ENCODE measurements at regions not wholly inside any gene's neighbourhood (a gene's known extent, or its start where the extent isn't known, plus 50 kb on each side); places are given as distances from the start of the nearest gene placed in this dataset.

DNA sequence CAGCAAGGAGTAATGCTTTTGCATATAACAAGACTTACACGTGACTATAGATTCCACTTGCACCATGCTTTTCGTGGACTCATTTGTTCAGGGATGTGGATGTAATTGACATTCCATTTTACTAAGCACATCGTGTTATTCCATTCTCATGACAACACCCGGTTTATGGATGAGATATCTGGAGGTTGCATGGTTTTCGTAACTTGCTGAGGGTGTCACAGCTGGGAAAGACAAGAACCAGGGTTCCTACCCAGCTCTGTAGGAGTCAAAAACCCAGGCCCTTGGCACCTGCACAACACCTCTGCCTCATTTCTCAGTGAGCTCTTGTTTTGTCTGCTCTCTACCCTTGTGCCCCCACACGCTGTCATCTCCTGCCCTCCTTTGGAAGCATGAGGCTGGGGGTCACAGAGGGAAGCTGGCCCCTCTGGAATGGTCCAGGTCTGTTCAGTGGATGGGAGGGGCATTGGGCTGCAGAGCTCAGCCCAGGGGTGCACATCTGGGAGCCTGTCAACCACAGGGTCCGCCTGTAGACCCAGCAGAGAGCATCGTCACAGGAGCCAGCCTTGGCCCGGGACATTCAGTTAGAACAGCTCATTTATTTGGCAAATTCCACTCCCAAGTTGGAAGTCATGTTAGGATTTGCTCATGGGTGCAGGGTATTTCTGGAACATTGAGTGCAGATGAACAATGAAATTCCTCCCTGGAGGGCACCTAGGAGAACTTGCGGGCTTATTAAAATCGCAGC is 120.1 kb upstream of the TWIST2 start:
- Histone ChIP-seq H3K9me3 (ENCODE audit: control insufficient read depth in 4 of 4, low read length in 3 of 4) (peaks cover 0 to 3% (median 2%) of the 10 kb centered on the region in 4 donors), H3K27me3 (ENCODE audit: control insufficient read depth in 4 of 4, insufficient read depth in 4 of 4, low read length in 3 of 4) (no peaks in the 10 kb centered on the region), H3K36me3 (ENCODE audit: control insufficient read depth in 4 of 4, insufficient read depth in 3 of 4, low read depth in 1 of 4, low read length in 3 of 4) (no peaks in the 10 kb centered on the region), H3K9ac (ENCODE audit: low read depth in 1 of 2, low read length in 2 of 2) (no peak overlapping the region), H3K4me1 (ENCODE audit: control insufficient read depth in 4 of 4, insufficient read depth in 4 of 4, low read length in 3 of 4) (no peaks in the 10 kb centered on the region), H3K27ac (ENCODE audit: low read depth in 1 of 2, low read length in 2 of 2) (no peak overlapping the region), H3K4me3 (ENCODE audit: low read depth in 1 of 3, low read length in 3 of 3) (no peak overlapping the region)
- no peak for TF ChIP-seq SP1 (IDR thresholded peaks at IDR 0.05)
- TF ChIP-seq TAF1 (conservative IDR thresholded peaks at IDR 0.05), result no peak
- TF ChIP-seq, protein P1, sequence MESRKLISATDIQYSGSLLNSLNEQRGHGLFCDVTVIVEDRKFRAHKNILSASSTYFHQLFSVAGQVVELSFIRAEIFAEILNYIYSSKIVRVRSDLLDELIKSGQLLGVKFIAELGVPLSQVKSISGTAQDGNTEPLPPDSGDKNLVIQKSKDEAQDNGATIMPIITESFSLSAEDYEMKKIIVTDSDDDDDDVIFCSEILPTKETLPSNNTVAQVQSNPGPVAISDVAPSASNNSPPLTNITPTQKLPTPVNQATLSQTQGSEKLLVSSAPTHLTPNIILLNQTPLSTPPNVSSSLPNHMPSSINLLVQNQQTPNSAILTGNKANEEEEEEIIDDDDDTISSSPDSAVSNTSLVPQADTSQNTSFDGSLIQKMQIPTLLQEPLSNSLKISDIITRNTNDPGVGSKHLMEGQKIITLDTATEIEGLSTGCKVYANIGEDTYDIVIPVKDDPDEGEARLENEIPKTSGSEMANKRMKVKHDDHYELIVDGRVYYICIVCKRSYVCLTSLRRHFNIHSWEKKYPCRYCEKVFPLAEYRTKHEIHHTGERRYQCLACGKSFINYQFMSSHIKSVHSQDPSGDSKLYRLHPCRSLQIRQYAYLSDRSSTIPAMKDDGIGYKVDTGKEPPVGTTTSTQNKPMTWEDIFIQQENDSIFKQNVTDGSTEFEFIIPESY (IDR thresholded peaks at IDR 0.05), result no peak
- no peak for TF ChIP-seq RXRA (IDR thresholded peaks at IDR 0.05)
- no peak for TF ChIP-seq YY1 (IDR thresholded peaks at IDR 0.05)
- 80% methylated on average over 11 of the region's 11 CpGs for WGBS
- DNase-seq (ENCODE audit: low spot score), result no peak

DNA sequence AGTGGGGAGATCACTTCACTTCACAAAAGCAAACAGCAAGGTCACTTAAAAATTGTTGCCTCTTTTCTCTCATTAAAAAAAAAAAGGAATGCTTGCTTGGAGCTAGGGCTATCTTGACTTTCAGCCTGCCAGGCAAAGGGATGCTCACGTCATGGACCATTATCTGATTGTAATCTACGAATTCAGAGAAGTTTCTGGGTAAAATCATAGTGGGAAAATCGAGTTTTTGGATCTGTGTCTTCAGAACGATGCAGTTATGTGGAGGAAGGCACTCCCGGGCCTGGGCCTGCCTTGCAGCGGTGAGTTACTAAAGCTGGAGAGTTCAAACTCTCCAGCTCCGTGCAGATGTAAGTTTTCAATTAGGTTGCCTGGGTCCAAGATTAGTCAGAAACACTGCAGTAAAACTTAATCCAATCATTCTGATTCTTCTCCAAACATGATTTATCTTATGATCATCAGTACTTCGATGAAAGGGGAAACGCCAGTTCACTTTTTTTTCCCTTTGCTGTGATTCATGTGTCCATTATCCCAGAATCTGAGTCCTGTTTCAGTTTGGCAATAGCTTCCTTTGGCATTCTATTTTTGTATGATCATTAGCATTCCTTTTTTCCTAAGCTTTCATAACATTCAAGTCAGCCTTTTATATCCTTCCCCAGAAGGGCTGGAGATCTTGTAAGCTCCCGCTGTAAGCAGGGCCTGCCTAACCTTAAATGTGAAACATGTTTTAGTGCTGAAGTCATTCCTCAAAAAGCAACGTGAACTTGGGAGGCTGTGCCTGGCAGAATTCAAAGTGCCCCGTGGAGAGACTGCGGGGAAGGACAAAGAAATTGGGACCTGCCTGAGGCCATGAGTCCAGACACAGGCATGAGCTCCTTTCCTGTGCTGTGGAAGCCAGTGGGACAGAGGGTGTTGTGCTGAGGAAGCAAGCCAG is 119.3 kb upstream of the TWIST2 start:
- H3K36me3 ChIP-seq (ENCODE audit: control insufficient read depth in 4 of 4, insufficient read depth in 3 of 4, low read depth in 1 of 4, low read length in 3 of 4), result no peaks in the 10 kb centered on the region
- DNase-seq (ENCODE audit: low spot score), result no peak
- no peak overlapping the region for H3K9ac ChIP-seq (ENCODE audit: low read depth in 1 of 2, low read length in 2 of 2)
- H3K27me3 ChIP-seq (ENCODE audit: control insufficient read depth in 4 of 4, insufficient read depth in 4 of 4, low read length in 3 of 4), result no peaks in the 10 kb centered on the region
- no peak for TF ChIP-seq NR2F2 (IDR thresholded peaks at IDR 0.05)
- no peak for TF ChIP-seq YY1 (IDR thresholded peaks at IDR 0.05)
- TF ChIP-seq, protein P2, sequence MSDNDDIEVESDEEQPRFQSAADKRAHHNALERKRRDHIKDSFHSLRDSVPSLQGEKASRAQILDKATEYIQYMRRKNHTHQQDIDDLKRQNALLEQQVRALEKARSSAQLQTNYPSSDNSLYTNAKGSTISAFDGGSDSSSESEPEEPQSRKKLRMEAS (IDR thresholded peaks at IDR 0.05), result no peak
- H3K4me1 ChIP-seq (ENCODE audit: control insufficient read depth in 4 of 4, insufficient read depth in 4 of 4, low read length in 3 of 4), result no peaks in the 10 kb centered on the region
- peaks cover 0 to 3% (median 2%) of the 10 kb centered on the region in 4 donors for H3K9me3 ChIP-seq (ENCODE audit: control insufficient read depth in 4 of 4, low read length in 3 of 4)
- H3K4me3 ChIP-seq (ENCODE audit: low read depth in 1 of 3, low read length in 3 of 3), result no peak overlapping the region
- H3K27ac ChIP-seq (ENCODE audit: low read depth in 1 of 2, low read length in 2 of 2), result peak overlapping the region in 1 of 2 donors; percentile 26
- WGBS, result 66% methylated on average over 13 of the region's 13 CpGs

DNA sequence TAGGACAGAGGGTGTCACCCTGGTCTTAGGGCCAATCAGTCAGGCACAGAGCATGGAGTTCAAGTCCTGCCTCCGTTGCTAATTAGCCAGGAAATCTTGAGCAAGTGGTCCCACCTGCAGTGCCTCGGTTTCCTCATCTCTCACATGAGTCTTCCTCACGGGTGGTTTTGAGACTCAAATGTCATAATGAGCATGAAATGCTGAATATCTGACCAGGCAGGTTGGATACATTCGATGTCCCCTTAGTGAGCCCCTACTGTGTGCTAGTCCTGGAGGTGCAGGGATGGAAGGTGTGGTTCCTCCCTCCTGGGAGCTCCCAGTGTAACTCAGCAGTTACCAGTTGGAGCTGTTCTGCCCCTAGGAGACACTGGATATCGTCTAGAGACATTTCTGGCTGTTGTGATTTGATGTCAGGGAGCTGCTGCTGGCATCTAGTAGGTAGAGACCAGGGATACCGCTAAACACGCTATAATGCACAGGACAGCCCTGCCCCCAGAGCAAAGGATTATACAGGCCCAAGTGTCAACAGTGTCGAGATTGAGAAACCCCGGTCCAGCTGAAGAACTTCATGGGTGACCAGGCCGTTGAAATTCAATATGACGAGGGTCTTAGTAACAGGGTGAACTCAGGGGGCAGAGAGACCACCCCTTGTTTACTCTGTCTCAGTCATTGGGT is 118.5 kb upstream of the TWIST2 start:
- H3K9me3 ChIP-seq (ENCODE audit: control insufficient read depth in 4 of 4, low read length in 3 of 4), result peaks cover 0 to 3% (median 2%) of the 10 kb centered on the region in 4 donors
- no peak overlapping the region for H3K4me3 ChIP-seq (ENCODE audit: low read depth in 1 of 3, low read length in 3 of 3)
- TF ChIP-seq NR2F2 (IDR thresholded peaks at IDR 0.05), result no peak
- TF ChIP-seq FOXA1 (IDR thresholded peaks at IDR 0.05), result no peak
- TF ChIP-seq, protein P2 (IDR thresholded peaks at IDR 0.05), result no peak
- TF ChIP-seq, protein P3, sequence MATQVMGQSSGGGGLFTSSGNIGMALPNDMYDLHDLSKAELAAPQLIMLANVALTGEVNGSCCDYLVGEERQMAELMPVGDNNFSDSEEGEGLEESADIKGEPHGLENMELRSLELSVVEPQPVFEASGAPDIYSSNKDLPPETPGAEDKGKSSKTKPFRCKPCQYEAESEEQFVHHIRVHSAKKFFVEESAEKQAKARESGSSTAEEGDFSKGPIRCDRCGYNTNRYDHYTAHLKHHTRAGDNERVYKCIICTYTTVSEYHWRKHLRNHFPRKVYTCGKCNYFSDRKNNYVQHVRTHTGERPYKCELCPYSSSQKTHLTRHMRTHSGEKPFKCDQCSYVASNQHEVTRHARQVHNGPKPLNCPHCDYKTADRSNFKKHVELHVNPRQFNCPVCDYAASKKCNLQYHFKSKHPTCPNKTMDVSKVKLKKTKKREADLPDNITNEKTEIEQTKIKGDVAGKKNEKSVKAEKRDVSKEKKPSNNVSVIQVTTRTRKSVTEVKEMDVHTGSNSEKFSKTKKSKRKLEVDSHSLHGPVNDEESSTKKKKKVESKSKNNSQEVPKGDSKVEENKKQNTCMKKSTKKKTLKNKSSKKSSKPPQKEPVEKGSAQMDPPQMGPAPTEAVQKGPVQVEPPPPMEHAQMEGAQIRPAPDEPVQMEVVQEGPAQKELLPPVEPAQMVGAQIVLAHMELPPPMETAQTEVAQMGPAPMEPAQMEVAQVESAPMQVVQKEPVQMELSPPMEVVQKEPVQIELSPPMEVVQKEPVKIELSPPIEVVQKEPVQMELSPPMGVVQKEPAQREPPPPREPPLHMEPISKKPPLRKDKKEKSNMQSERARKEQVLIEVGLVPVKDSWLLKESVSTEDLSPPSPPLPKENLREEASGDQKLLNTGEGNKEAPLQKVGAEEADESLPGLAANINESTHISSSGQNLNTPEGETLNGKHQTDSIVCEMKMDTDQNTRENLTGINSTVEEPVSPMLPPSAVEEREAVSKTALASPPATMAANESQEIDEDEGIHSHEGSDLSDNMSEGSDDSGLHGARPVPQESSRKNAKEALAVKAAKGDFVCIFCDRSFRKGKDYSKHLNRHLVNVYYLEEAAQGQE (IDR thresholded peaks at IDR 0.05), result no peak
- TF ChIP-seq, protein P4, sequence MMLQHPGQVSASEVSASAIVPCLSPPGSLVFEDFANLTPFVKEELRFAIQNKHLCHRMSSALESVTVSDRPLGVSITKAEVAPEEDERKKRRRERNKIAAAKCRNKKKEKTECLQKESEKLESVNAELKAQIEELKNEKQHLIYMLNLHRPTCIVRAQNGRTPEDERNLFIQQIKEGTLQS (IDR thresholded peaks at IDR 0.05), result no peak
- TF ChIP-seq YY1 (IDR thresholded peaks at IDR 0.05), result no peak
- TF ChIP-seq HNF4A (conservative IDR thresholded peaks at IDR 0.05), result no peak
- no peak for TF ChIP-seq FOXA2 (IDR thresholded peaks at IDR 0.05)
- TF ChIP-seq TAF1 (conservative IDR thresholded peaks at IDR 0.05), result no peak
- H3K4me1 ChIP-seq (ENCODE audit: control insufficient read depth in 4 of 4, insufficient read depth in 4 of 4, low read length in 3 of 4), result no peaks in the 10 kb centered on the region
- H3K27ac ChIP-seq (ENCODE audit: low read depth in 1 of 2, low read length in 2 of 2), result peak overlapping the region in 1 of 2 donors; percentile 26
- H3K36me3 ChIP-seq (ENCODE audit: control insufficient read depth in 4 of 4, insufficient read depth in 3 of 4, low read depth in 1 of 4, low read length in 3 of 4), result no peaks in the 10 kb centered on the region
- no peak overlapping the region for H3K9ac ChIP-seq (ENCODE audit: low read depth in 1 of 2, low read length in 2 of 2)
- no peak for DNase-seq (ENCODE audit: low spot score)
- no peaks in the 10 kb centered on the region for H3K27me3 ChIP-seq (ENCODE audit: control insufficient read depth in 4 of 4, insufficient read depth in 4 of 4, low read length in 3 of 4)
- 80% methylated on average over 11 of the region's 11 CpGs for WGBS
